H1 (cell line): ENCODE measurements at regions not wholly inside any gene's neighbourhood (a gene's known extent, or its start where the extent isn't known, plus 50 kb on each side); places are given as distances from the start of the nearest gene placed in this dataset.

ENCODE experiments used
- CTCF ChIA-PET: fragments of 300-600 bp; sonication (Branson Sonifier 250); formaldehyde crosslinking; loops from one replicate; lab custom pipeline; 2021; ENCODE audit not compliant: partially characterized antibody; lab: Charles Lee
- POLR2A ChIA-PET: fragments of 300-600 bp; sonication (Branson Sonifier 250); formaldehyde crosslinking; loops from one replicate; lab custom pipeline; 2021; ENCODE audit warnings: inconsistent platforms; ENCODE audit not compliant: partially characterized antibody; lab: Charles Lee
- DNase-seq, 2 experiments: peaks; one replicate each; pipeline versions ENCODE4 v3.0.0 to v3.0.0-alpha.2; 2010 to 2022; ENCODE audit warnings: low spot score in 2 of 2, low read depth in 1 of 2, mixed read lengths in 1 of 2
- FAIRE-seq: peaks from 2 replicates; lab custom pipeline; 2011; peaks lifted over from hg19 to GRCh38; lab: Jason Lieb, UNC
- H2AFZ ChIP-seq: 2 replicates; pipeline ENCODE4 v1.8.1; 2012; ENCODE audit warnings: low read length, inconsistent platforms
- H2AK5ac ChIP-seq: 2 replicates; pipeline ENCODE4 v1.6.1; 2013; ENCODE audit warnings: low read depth, low read length
- H2BK120ac ChIP-seq: replicated peaks from 2 replicates; pipeline ENCODE3; 2013; ENCODE audit warnings: low read depth, low read length, inconsistent platforms
- H2BK12ac ChIP-seq: 2 replicates; pipeline ENCODE4 v1.6.1; 2013; ENCODE audit warnings: low read depth, low read length
- H2BK15ac ChIP-seq: 2 replicates; pipeline ENCODE4 v1.6.1; 2013; ENCODE audit warnings: low read length
- H2BK20ac ChIP-seq: 2 replicates; pipeline ENCODE4 v1.6.1; 2013; ENCODE audit warnings: low read length
- H2BK5ac ChIP-seq: 2 replicates; pipeline ENCODE4 v1.6.1; 2013; ENCODE audit warnings: low read depth, low read length
- H3K14ac ChIP-seq: 2 replicates; pipeline ENCODE4 v1.6.1; 2013; ENCODE audit warnings: inconsistent platforms; ENCODE audit not compliant: insufficient read length
- H3K18ac ChIP-seq: 2 replicates; pipeline ENCODE4 v1.6.1; 2013; ENCODE audit warnings: low read length; ENCODE audit errors: extremely low read depth
- H3K23ac ChIP-seq: 2 replicates; pipeline ENCODE4 v1.6.1; 2013; ENCODE audit warnings: inconsistent platforms; ENCODE audit not compliant: insufficient read length
- H3K23me2 ChIP-seq: 2 replicates; pipeline ENCODE4 v1.6.1; 2013; ENCODE audit warnings: low read depth, low read length
- H3K27ac ChIP-seq: 2 replicates; pipeline ENCODE4 v1.6.1; 2011; ENCODE audit warnings: low read depth, low read length, inconsistent platforms
- H3K27me3 ChIP-seq, 4 experiments: replicated peaks in 1 of 4; 1 replicate in 1 of 4; 2 replicates in 3 of 4; pipeline versions ENCODE4 v1.6.1 to v1.8.1; 2011 to 2013; ENCODE audit warnings: low read length in 3 of 4, mild to moderate bottlenecking in 3 of 4, inconsistent platforms in 2 of 4, mixed read lengths in 2 of 4, moderate library complexity in 1 of 4; ENCODE audit not compliant: control insufficient read depth in 3 of 4, insufficient read depth in 3 of 4; ENCODE audit errors: extremely low read depth in 1 of 4
- H3K36me3 ChIP-seq, 4 experiments: 2 replicates each; pipeline versions ENCODE4 v1.6.1 to v1.8.1; 2011 to 2013; ENCODE audit warnings: mild to moderate bottlenecking in 4 of 4, low read length in 3 of 4, moderate library complexity in 2 of 4, control low read depth in 1 of 4, inconsistent platforms in 1 of 4; ENCODE audit not compliant: insufficient read depth in 4 of 4, control insufficient read depth in 2 of 4
- H3K4ac ChIP-seq: replicated peaks from 2 replicates; pipeline ENCODE3; 2013; ENCODE audit warnings: low read length, low read depth, mixed read lengths, inconsistent platforms; ENCODE audit not compliant: insufficient read length
- H3K4me1 ChIP-seq, 4 experiments: replicated peaks in 1 of 4; 1 replicate in 1 of 4; 2 replicates in 3 of 4; pipeline versions ENCODE4 v1.6.1 to v1.8.1; 2011 to 2013; ENCODE audit warnings: low read length in 3 of 4, inconsistent platforms in 2 of 4, mixed read lengths in 1 of 4; ENCODE audit not compliant: insufficient read depth in 4 of 4, control insufficient read depth in 3 of 4
- H3K4me2 ChIP-seq, 2 experiments: 2 replicates each; pipeline versions ENCODE4 v1.6.1 to v1.8.1; 2011 to 2013; ENCODE audit warnings: low read depth in 2 of 2, low read length in 2 of 2, control low read depth in 1 of 2, inconsistent platforms in 1 of 2, mild to moderate bottlenecking in 1 of 2; ENCODE audit not compliant: insufficient read depth in 1 of 2
- H3K4me3 ChIP-seq, 4 experiments: fragments of 200-600, 300-600 bp in 1 of 4; sonication (generic), shearing (Covaris generic), sonication (Bioruptor Twin) in 1 of 4; 2 replicates each; pipeline versions ENCODE4 v1.5.1 to v1.8.1; 2011 to 2016; ENCODE audit warnings: low read length in 4 of 4, low read depth in 3 of 4, control low read depth in 2 of 4, inconsistent platforms in 2 of 4, mild to moderate bottlenecking in 2 of 4, mixed read lengths in 1 of 4, moderate library complexity in 1 of 4; ENCODE audit not compliant: insufficient read depth in 2 of 4; ENCODE audit errors: extremely low read depth in 1 of 4
- H3K56ac ChIP-seq: replicated peaks from 2 replicates; pipeline ENCODE3; 2013; ENCODE audit warnings: low read depth, mild to moderate bottlenecking, mixed read lengths, low read length, inconsistent platforms; ENCODE audit not compliant: insufficient read length
- H3K79me1 ChIP-seq: 2 replicates; pipeline ENCODE4 v1.6.1; 2013; ENCODE audit warnings: low read depth, low read length, control low read depth
- H3K79me2 ChIP-seq, 2 experiments: 2 replicates each; pipeline versions ENCODE4 v1.6.1 to v1.8.1; 2012 to 2013; ENCODE audit warnings: low read length in 2 of 2, mild to moderate bottlenecking in 2 of 2, inconsistent platforms in 1 of 2; ENCODE audit not compliant: insufficient read depth in 2 of 2, control insufficient read depth in 1 of 2
- H3K9ac ChIP-seq, 4 experiments: replicated peaks in 1 of 4; 1 replicate in 1 of 4; 2 replicates in 3 of 4; pipeline versions ENCODE4 v1.6.1 to v1.8.1; 2011 to 2013; ENCODE audit warnings: low read depth in 3 of 4, low read length in 3 of 4, control low read depth in 2 of 4, mild to moderate bottlenecking in 2 of 4, moderate library complexity in 2 of 4, inconsistent platforms in 1 of 4; ENCODE audit errors: extremely low read depth in 1 of 4
- H3K9me3 ChIP-seq, 2 experiments: 2 replicates each; pipeline versions ENCODE4 v1.6.1 to v1.8.1; 2012 to 2013; ENCODE audit warnings: mild to moderate bottlenecking in 2 of 2, moderate library complexity in 2 of 2, control low read depth in 1 of 2, inconsistent platforms in 1 of 2, low read depth in 1 of 2, low read length in 1 of 2, mixed read lengths in 1 of 2; ENCODE audit not compliant: insufficient read depth in 2 of 2
- H4K20me1 ChIP-seq, 2 experiments: replicated peaks in 1 of 2; 2 replicates each; pipeline versions ENCODE3 to v1.8.1; 2011 to 2013; ENCODE audit warnings: inconsistent platforms in 2 of 2, low read length in 2 of 2, mild to moderate bottlenecking in 1 of 2; ENCODE audit not compliant: insufficient read depth in 2 of 2, control insufficient read depth in 1 of 2
- H4K5ac ChIP-seq: 2 replicates; pipeline ENCODE4 v1.6.1; 2013; ENCODE audit warnings: low read length, low read depth, mixed read lengths, inconsistent platforms; ENCODE audit not compliant: insufficient read length
- H4K8ac ChIP-seq: 2 replicates; pipeline ENCODE4 v1.8.0; 2013; ENCODE audit warnings: mild to moderate bottlenecking, moderate library complexity, low read length, inconsistent platforms; ENCODE audit not compliant: insufficient read depth; ENCODE audit errors: extremely low read depth
- H4K91ac ChIP-seq: replicated peaks from 2 replicates; pipeline ENCODE3; 2013; ENCODE audit warnings: low read length, mixed read lengths, inconsistent platforms; ENCODE audit not compliant: insufficient read length
- BCL11A ChIP-seq, 2 experiments: IDR thresholded peaks; one replicate each; pipeline ENCODE4 v1.6.1; 2011; ENCODE audit warnings: low read depth in 2 of 2, low read length in 2 of 2, mild to moderate bottlenecking in 2 of 2
- CBX5 ChIP-seq: fragments of 300-800, 300-1000 bp; sonication (generic); IDR thresholded peaks from 2 replicates; pipeline ENCODE4 v1.7.1; 2016; ENCODE audit warnings: antibody characterized with exemption, low read length, low read depth
- CBX8 ChIP-seq: fragments of 300-800, 300-1000 bp; sonication (generic); IDR thresholded peaks from 2 replicates; pipeline ENCODE4 v1.7.1; 2016; ENCODE audit warnings: low read depth, low read length, borderline replicate concordance
- CREB1 ChIP-seq: IDR thresholded peaks from 2 replicates; pipeline ENCODE4 v1.6.1; 2012; ENCODE audit warnings: inconsistent platforms
- EGR1 ChIP-seq: IDR thresholded peaks from 2 replicates; pipeline ENCODE4 v1.6.1; 2011; ENCODE audit warnings: low read depth, low read length, borderline replicate concordance
- FOSL1 ChIP-seq: IDR thresholded peaks from 2 replicates; pipeline ENCODE4 v1.6.1; 2011; ENCODE audit warnings: mild to moderate bottlenecking, low read depth, low read length, moderate library complexity; ENCODE audit not compliant: insufficient read depth
- POLR2AphosphoS5 ChIP-seq: IDR thresholded peaks from 2 replicates; pipeline ENCODE4 v1.6.1; 2011; ENCODE audit warnings: low read depth, low read length
- RFX5 ChIP-seq: IDR thresholded peaks from 2 replicates; pipeline ENCODE4 v1.6.1; 2011; ENCODE audit warnings: low read depth, low read length, improper control_type of control experiment, borderline replicate concordance
- SP4 ChIP-seq: IDR thresholded peaks from 2 replicates; pipeline ENCODE4 v1.6.1; 2012; ENCODE audit warnings: low read length, inconsistent platforms
- TAF1 ChIP-seq: IDR thresholded peaks from 2 replicates; pipeline ENCODE4 v1.6.1; 2011; ENCODE audit warnings: mild to moderate bottlenecking, low read depth, low read length
- YY1 ChIP-seq: IDR thresholded peaks from 2 replicates; pipeline ENCODE4 v1.6.1; 2011; ENCODE audit warnings: low read depth, mild to moderate bottlenecking, low read length
- WGBS, 2 experiments: shearing (Covaris generic) in 1 of 2; methylation state at CpG; one replicate each; pipeline versions ENCODE4 v1.1.6 to v1.1.7; 2013 to 2015; ENCODE audit warnings: low lambda C conversion rate in 2 of 2, mixed read lengths in 2 of 2, inconsistent platforms in 1 of 2, low coverage in 1 of 2, missing lambda C conversion rate in 1 of 2; ENCODE audit not compliant: insufficient replicate concordance in 2 of 2, insufficient coverage in 1 of 2, insufficient read length in 1 of 2; ENCODE audit errors: extremely low coverage in 1 of 2, missing lambda C conversion rate in 1 of 2; 5-methylcytosine and 5-hydroxymethylcytosine counted together
- TF ChIP-seq, protein P1 (sequence below): IDR thresholded peaks from 2 replicates; pipeline ENCODE4 v1.6.1; 2011; ENCODE audit warnings: low read length, improper control_type of control experiment
- TF ChIP-seq, protein P2 (sequence below): IDR thresholded peaks from 2 replicates; pipeline ENCODE4 v1.6.1; 2012; ENCODE audit warnings: inconsistent platforms

DNA sequence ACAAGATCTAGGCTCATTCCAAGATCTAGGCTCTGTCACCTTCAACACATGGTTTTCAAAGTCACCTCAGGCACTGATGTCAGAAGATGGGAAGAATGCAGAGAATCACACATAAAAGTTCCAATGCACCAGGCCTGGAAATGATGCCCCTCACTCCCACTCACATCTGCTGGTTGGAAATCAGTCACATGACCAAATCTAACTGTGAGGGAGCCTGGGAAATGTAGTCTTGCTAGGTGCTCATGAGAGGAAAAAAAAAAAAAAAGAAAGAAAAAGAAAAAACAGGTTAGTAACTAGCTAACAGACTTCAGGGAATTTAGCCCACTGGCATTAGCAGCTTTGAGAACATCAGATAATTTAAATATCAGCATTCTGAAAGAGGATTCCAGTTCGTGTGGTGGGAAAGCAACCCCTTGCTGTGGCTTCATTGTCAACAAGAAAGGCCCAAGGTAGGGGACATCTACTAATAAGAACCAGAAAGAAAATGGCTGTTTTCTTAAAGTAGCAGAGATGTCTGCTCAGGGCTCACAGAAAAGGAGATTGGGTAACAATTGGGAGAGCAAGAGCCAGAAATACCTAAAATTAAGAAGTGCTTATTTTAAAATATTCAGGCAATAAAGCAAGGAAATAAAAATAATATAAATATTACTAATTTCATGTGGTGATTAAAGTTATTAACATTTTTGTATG is 614.3 kb downstream of the ACTL7B start:
- no peak for DNase-seq
- no peaks in the 10 kb centered on the region for H4K20me1 ChIP-seq
- H2AK5ac ChIP-seq: no peak overlapping the region
- H4K91ac ChIP-seq: no peak overlapping the region
- 35% methylated on average over 1 of the region's 1 CpG; no CpG with 5 or more reads in 1 of the 2 experiments for WGBS, 2 experiments
- no peak for FAIRE-seq
- no peaks in the 10 kb centered on the region for H3K79me2 ChIP-seq
- H3K56ac ChIP-seq: no peak overlapping the region
- H3K14ac ChIP-seq: no peak overlapping the region
- CTCF ChIA-PET: no interaction called here
- no peak overlapping the region; the same call in 1 of the 2 replicates for H3K18ac ChIP-seq
- H3K23ac ChIP-seq: no peak overlapping the region
- H3K27ac ChIP-seq: 0 out of 2 replicates have a peak overlapping the region, but pooled peaks have one; percentile 21
- H3K9me3 ChIP-seq: no peaks in the 10 kb centered on the region
- H3K4me3 ChIP-seq: peak overlapping the region in 1 of 4 experiments; percentile 29; a peak in 1 of 8 replicates
- no peaks in the 10 kb centered on the region for H3K23me2 ChIP-seq
- H3K4me1 ChIP-seq: no peaks in the 10 kb centered on the region
- no peaks in the 10 kb centered on the region for H3K79me1 ChIP-seq
- H4K8ac ChIP-seq: no peak overlapping the region
- H3K36me3 ChIP-seq: no peaks in the 10 kb centered on the region
- H3K27me3 ChIP-seq: no peaks in the 10 kb centered on the region
- H2BK15ac ChIP-seq: no peak overlapping the region
- no peak overlapping the region for H2BK12ac ChIP-seq
- H2BK120ac ChIP-seq: no peak overlapping the region
- H3K9ac ChIP-seq: no peak overlapping the region
- no peak overlapping the region for H2BK5ac ChIP-seq
- no peak overlapping the region for H2BK20ac ChIP-seq
- no peak overlapping the region for H3K4me2 ChIP-seq
- H2AFZ ChIP-seq: peak overlapping the region; percentile 99
- H4K5ac ChIP-seq: no peak overlapping the region
- no peak overlapping the region for H3K4ac ChIP-seq
- POLR2A ChIA-PET: no interaction called here
- TF ChIP-seq CBX5: no peak
- no peak for TF ChIP-seq RFX5
- TF ChIP-seq BCL11A (IDR thresholded peaks at IDR 0.05; ENCODE audit: low read depth in 2 of 2, low read length in 2 of 2): no peak
- TF ChIP-seq TAF1: 0 out of 2 replicates have a peak, but pooled peaks have one; percentile 23
- TF ChIP-seq CREB1: no peak
- TF ChIP-seq YY1: peak; percentile 64; the same call in 1 of the 2 replicates
- TF ChIP-seq FOSL1: no peak
- TF ChIP-seq SP4: no peak
- TF ChIP-seq, protein P1, sequence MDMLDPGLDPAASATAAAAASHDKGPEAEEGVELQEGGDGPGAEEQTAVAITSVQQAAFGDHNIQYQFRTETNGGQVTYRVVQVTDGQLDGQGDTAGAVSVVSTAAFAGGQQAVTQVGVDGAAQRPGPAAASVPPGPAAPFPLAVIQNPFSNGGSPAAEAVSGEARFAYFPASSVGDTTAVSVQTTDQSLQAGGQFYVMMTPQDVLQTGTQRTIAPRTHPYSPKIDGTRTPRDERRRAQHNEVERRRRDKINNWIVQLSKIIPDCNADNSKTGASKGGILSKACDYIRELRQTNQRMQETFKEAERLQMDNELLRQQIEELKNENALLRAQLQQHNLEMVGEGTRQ: peak; percentile 85
- no peak for TF ChIP-seq POLR2AphosphoS5
- TF ChIP-seq EGR1: peak; percentile 55; the same call in 1 of the 2 replicates
- no peak for TF ChIP-seq CBX8
- TF ChIP-seq, protein P2, sequence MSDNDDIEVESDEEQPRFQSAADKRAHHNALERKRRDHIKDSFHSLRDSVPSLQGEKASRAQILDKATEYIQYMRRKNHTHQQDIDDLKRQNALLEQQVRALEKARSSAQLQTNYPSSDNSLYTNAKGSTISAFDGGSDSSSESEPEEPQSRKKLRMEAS: no peak
